Body of pancreas (tissue), 4 donors: ENCODE measurements at regions not wholly inside any gene's neighbourhood (a gene's known extent, or its start where the extent isn't known, plus 50 kb on each side); places are given as distances from the start of the nearest gene placed in this dataset.

ENCODE experiments used
- CTCF ChIP-seq, 7 experiments: fragments of 450-650 bp in 4 of 7; fragments of 200-600 bp in 3 of 7; sonication (generic) in 3 of 7; IDR thresholded peaks; one replicate each; pipeline ENCODE4 v1.5.1; 2016 to 2019; ENCODE audit warnings: antibody characterized with exemption in 7 of 7
- POLR2A ChIP-seq, 3 donors: fragments of 450-650 bp; IDR thresholded peaks; one replicate each; pipeline ENCODE4 v1.6.1; 2016; ENCODE audit warnings: antibody characterized with exemption in 3 of 3, mild to moderate bottlenecking in 2 of 3

GRCh38 chr3:8424281-8424680 is 77.3 kb upstream of the LMCD1 start:
- no peak for TF ChIP-seq CTCF (IDR thresholded peaks at IDR 0.05)
- no peak for TF ChIP-seq POLR2A (IDR thresholded peaks at IDR 0.05)
